Fibroblast of the aortic adventitia (primary cell): ENCODE measurements at regions not wholly inside any gene's neighbourhood (a gene's known extent, or its start where the extent isn't known, plus 50 kb on each side); places are given as distances from the start of the nearest gene placed in this dataset.

ENCODE experiments used
- DNase-seq: peaks from one replicate; pipeline ENCODE4 v3.0.0-alpha.2; 2010; ENCODE audit warnings: low read depth
- H3K4me3 ChIP-seq: 2 replicates; pipeline ENCODE4 v1.5.1; 2011; ENCODE audit warnings: low read depth, mild to moderate bottlenecking, control low read depth, low read length, moderate library complexity
- CTCF ChIP-seq: IDR thresholded peaks from 2 replicates; pipeline ENCODE4 v1.5.1; 2011; ENCODE audit warnings: mild to moderate bottlenecking, low read length, control low read depth, inconsistent platforms; ENCODE audit not compliant: insufficient read depth

GRCh38 chr5:175253597-175253996 is 190.4 kb downstream of the DRD1 start:
- TF ChIP-seq CTCF: no peak
- no peak overlapping the region for H3K4me3 ChIP-seq
- DNase-seq: no peak

- H3K4me3 ChIP-seq: no peak overlapping the region
- TF ChIP-seq CTCF: no peak
- no peak for DNase-seq
Observed at GRCh38 chr5:175252234-175252805, 191.7 kb downstream of the DRD1 start.

GRCh38 chr5:175250426-175250825 is 193.6 kb downstream of the DRD1 start:
- no peak for DNase-seq

GRCh38 chr5:175248416-175248905 is 195.5 kb downstream of the DRD1 start:
- no peak for TF ChIP-seq CTCF
- DNase-seq: no peak
- H3K4me3 ChIP-seq: no peak overlapping the region

More at GRCh38 chr5:175250426-175250825, 193.6 kb downstream of the DRD1 start:
- H3K4me3 ChIP-seq: no peak overlapping the region
- TF ChIP-seq CTCF: no peak

- no peak overlapping the region for H3K4me3 ChIP-seq
- DNase-seq: no peak
- TF ChIP-seq CTCF: no peak
Observed at GRCh38 chr5:175246889-175247520, 197.0 kb downstream of the DRD1 start.

- no peak overlapping the region for H3K4me3 ChIP-seq
- DNase-seq: peak; percentile 85
- TF ChIP-seq CTCF: no peak
Observed at GRCh38 chr5:175246242-175246888, 197.6 kb downstream of the DRD1 start.
